GM18499 (cell line): ENCODE measurements at regions not wholly inside any gene's neighbourhood (a gene's known extent, or its start where the extent isn't known, plus 50 kb on each side); places are given as distances from the start of the nearest gene placed in this dataset.

Experiments used
- ATAC-seq: cut with Tn5 transposase; IDR thresholded peaks from one replicate; pipeline ENCODE4 v1.9.1; 2021; ENCODE audit warnings: moderate number of reproducible peaks; ENCODE audit not compliant: insufficient read depth, unreplicated experiment

GRCh38 chr3:127131424-127132170 is 61.3 kb upstream of the PRR23E start:
- no peak for ATAC-seq

DNA sequence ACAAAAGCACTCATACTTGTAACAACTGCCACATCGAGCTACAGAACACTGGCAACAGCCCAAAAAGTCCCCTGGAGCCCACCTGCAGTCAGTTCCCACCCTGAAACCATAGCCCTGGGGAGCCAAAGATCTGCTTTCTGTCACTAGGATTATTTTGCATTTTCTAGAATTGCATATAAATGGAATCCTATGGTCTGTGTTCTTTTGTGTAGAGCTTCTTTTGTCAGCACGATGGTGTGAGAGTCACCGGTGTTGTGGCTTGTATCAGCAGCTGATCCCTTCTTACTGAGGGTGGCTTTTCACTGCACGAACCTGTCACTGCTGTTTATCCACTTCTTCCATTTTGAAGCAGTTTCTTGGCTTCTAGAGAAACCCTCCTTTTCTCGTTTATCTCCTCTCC is 60.1 kb upstream of the PRR23E start:
- ATAC-seq = no peak

- no peak for ATAC-seq
These were observed 59.0 kb upstream of the PRR23E start for GRCh38 chr3:127133971-127134370.

DNA sequence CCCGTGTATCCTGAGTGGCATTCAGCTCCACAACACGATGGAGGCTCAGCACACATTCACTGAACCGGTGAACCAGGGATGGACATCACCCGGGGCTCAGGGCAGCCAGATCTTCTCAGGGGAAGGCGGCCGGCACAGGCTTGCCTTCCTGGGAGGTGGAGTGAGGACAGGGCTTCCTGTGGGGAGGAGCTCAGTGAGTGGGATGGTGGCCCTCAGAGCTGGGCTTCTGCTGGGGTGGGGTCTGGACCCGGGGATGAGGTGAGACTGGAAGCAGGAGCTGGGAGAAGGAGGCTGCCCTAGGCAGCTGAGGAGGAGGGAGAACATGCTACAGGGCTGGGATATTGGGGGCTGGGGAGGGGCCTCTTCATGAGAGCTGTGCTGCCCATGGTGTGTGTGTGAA is 58.5 kb upstream of the PRR23E start:
- no peak for ATAC-seq

DNA sequence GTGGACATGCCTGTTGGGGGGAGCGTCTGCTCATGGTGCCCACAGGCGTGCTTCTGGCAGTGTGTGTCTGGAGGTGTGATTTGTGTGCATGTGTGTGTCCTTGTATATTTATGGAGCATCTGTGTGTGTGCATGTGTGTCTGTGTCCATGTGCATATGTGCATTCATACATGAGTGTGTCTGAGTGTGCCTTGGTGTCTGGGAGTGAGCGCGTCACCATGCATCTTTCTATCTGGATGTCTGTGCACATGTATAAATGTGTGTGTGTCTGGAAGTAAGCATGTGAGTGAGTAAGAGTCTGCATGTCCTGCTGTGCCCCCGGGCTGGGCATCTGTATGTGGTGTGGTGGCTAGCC is 58.1 kb upstream of the PRR23E start:
- no peak for ATAC-seq

- no peak for ATAC-seq
These were observed 57.5 kb upstream of the PRR23E start for GRCh38 chr3:127135241-127136023.

DNA sequence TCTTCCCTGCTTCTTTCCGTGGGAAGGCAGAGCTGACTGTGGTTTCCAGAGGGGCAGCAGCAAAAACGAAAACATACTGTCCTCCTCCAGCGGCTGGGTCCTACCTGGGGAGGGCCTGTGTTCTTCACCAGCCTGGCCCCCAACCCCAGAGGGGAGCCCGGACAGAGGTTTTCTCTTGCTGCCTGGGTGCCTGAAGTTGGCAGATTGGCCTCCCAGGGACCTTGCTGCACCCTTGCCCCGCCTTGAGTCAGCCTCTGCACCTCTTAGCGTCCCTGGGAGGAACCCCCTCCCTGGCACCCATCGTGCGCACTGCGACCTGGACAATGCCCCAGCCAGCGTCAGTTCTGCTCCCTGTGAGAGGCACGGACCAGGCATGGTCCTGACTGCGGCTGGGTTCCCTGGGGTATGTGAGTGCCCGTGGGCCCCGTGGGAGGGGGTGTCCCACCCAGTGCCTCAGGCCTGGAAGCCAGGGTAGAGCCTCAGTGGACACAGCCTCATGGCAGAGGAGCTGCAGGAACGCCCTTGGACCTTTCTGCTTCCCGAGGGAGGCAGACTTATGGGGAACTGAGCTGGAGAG is 56.8 kb upstream of the PRR23E start:
- no peak for ATAC-seq

- ATAC-seq = no peak
These were observed 56.2 kb upstream of the PRR23E start for GRCh38 chr3:127136706-127137105.

- ATAC-seq = no peak
These were observed 55.8 kb upstream of the PRR23E start for GRCh38 chr3:127137113-127137512.

- ATAC-seq = no peak
These were observed 55.0 kb upstream of the PRR23E start for GRCh38 chr3:127137757-127138536.

GRCh38 chr3:127139601-127140500 is 53.1 kb upstream of the PRR23E start:
- no peak for ATAC-seq

GRCh38 chr3:127140501-127141460 is 52.1 kb upstream of the PRR23E start:
- ATAC-seq = no peak

GRCh38 chr3:127141921-127142730 is 50.8 kb upstream of the PRR23E start:
- no peak for ATAC-seq
